ENCODE measurements at regions not wholly inside any gene's neighbourhood (a gene's known extent, or its start where the extent isn't known, plus 50 kb on each side); places are given as distances from the start of the nearest gene placed in this dataset.
"Not testable (repeated sequence)": the region's sequence is repeated elsewhere in the genome, so short reads cannot be mapped to it uniquely, and the experiment has no call there.

GRCh38 chr5:135776457-135776856 is 58.0 kb upstream of the SLC25A48 start:
- no peak for DNase-seq

- no peak for DNase-seq
These were observed 72.7 kb upstream of the SLC25A48 start for GRCh38 chr5:135761746-135762145.

GRCh38 chr5:135759149-135759784 is 75.2 kb upstream of the SLC25A48 start:
- DNase-seq: no peak

GRCh38 chr5:135753990-135754389 is 80.5 kb upstream of the SLC25A48 start:
- no peak for DNase-seq

- peak; percentile 21 for DNase-seq
These were observed 84.0 kb upstream of the SLC25A48 start for GRCh38 chr5:135750506-135750905.

GRCh38 chr5:135747824-135748223 is 86.6 kb upstream of the SLC25A48 start:
- DNase-seq: no peak

- no peak for DNase-seq
These were observed 88.5 kb upstream of the SLC25A48 start for GRCh38 chr5:135745897-135746500.

GRCh38 chr5:135743705-135744411 is 90.6 kb upstream of the SLC25A48 start:
- no peak for DNase-seq

GRCh38 chr5:135743181-135743580 is 91.3 kb upstream of the SLC25A48 start:
- no peak for DNase-seq

GRCh38 chr5:135742240-135742639 is 92.2 kb upstream of the SLC25A48 start:
- not testable (repeated sequence) for DNase-seq

- peak; percentile 37 for DNase-seq
These were observed 93.4 kb upstream of the SLC25A48 start for GRCh38 chr5:135741040-135741439.

GRCh38 chr5:135740475-135740874 is 94.0 kb upstream of the SLC25A48 start:
- DNase-seq: peak; percentile 61

- DNase-seq: no peak
These were observed 95.0 kb upstream of the SLC25A48 start for GRCh38 chr5:135739383-135739981.

GRCh38 chr5:135738564-135738875 is 95.9 kb upstream of the SLC25A48 start:
- no peak for DNase-seq

- no peak for DNase-seq
These were observed 96.5 kb upstream of the SLC25A48 start for GRCh38 chr5:135737701-135738563.

GRCh38 chr5:135736952-135737351 is 97.5 kb upstream of the SLC25A48 start:
- DNase-seq: not testable (repeated sequence)

GRCh38 chr5:135735831-135736230 is 98.6 kb upstream of the SLC25A48 start:
- no peak for DNase-seq

GRCh38 chr5:135734956-135735355 is 99.5 kb upstream of the SLC25A48 start:
- not testable (repeated sequence) for DNase-seq

GRCh38 chr5:135731034-135731433 is 103.4 kb upstream of the SLC25A48 start:
- DNase-seq: not testable (repeated sequence)

- DNase-seq: not testable (repeated sequence)
These were observed 104.3 kb upstream of the SLC25A48 start for GRCh38 chr5:135730161-135730560.

GRCh38 chr5:135729321-135729786 is 105.1 kb upstream of the SLC25A48 start:
- DNase-seq: peak; percentile 64

GRCh38 chr5:135724617-135725016 is 109.8 kb upstream of the SLC25A48 start:
- DNase-seq: no peak

- DNase-seq: no peak
These were observed 111.0 kb upstream of the SLC25A48 start for GRCh38 chr5:135723491-135723890.
